HepG2 (cell line): ENCODE measurements at regions not wholly inside any gene's neighbourhood (a gene's known extent, or its start where the extent isn't known, plus 50 kb on each side); places are given as distances from the start of the nearest gene placed in this dataset.

Source experiments
- ATAC-seq: fragments of 200-7000 bp; cut with Tn5 transposase; 3 replicates; pipeline ENCODE4 v1.9.1; 2020; ENCODE audit warnings: mild to moderate bottlenecking, moderate library complexity
- BruUV-seq: library from RNA; stranded (reverse); fragments of 400-500 nt; replicated peaks from 2 replicates; lab custom pipeline; 2021; lab: Mats Ljungman, UMichigan
- CTCF ChIA-PET: fragments of 300-600 bp; formaldehyde crosslinking; extraction: SDS; loops from one replicate; lab custom pipeline; 2021; ENCODE audit warnings: low total read pairs, inconsistent platforms, low intra/inter-chr PET ratio; lab: Yijun Ruan, JAX
- POLR2A ChIA-PET: fragments of 350-600 bp; sonication (Branson Sonifier 250); formaldehyde crosslinking; loops from one replicate; lab custom pipeline; 2020; ENCODE audit warnings: antibody characterized with exemption, inconsistent platforms; lab: Yijun Ruan, JAX
- DNase-seq: peaks from one replicate; pipeline ENCODE4 v3.0.0-alpha.2; 2015; ENCODE audit warnings: low spot score
- FAIRE-seq: peaks from 3 replicates; lab custom pipeline; 2011; peaks lifted over from hg19 to GRCh38; lab: Jason Lieb, UNC
- H2AFZ ChIP-seq: one replicate; pipeline ENCODE4 v1.6.1; 2011; ENCODE audit warnings: low read length, inconsistent platforms
- H3K27ac ChIP-seq: fragments of 300-600 bp; 3 replicates; pipeline ENCODE4 v1.8.0; 2011; ENCODE audit warnings: mixed run types, mild to moderate bottlenecking, mixed read lengths, low read length, inconsistent platforms; ENCODE audit not compliant: insufficient read depth; ENCODE audit errors: extremely low read length
- H3K27me3 ChIP-seq, 2 experiments: fragments of 200-600 bp in 1 of 2; 2 replicates in 1 of 2; 3 replicates in 1 of 2; pipeline versions ENCODE4 v1.6.0 to v1.8.0; 2011; ENCODE audit warnings: low read length in 2 of 2, mild to moderate bottlenecking in 2 of 2, moderate library complexity in 2 of 2, inconsistent platforms in 1 of 2; ENCODE audit not compliant: insufficient read depth in 2 of 2, control insufficient read depth in 1 of 2
- H3K36me3 ChIP-seq, 2 experiments: fragments of 200-600 bp in 1 of 2; replicated peaks in 1 of 2; 2 replicates in 1 of 2; 3 replicates in 1 of 2; pipeline versions ENCODE4 v1.5.1 to v1.8.0; 2011; ENCODE audit warnings: low read length in 2 of 2, inconsistent platforms in 1 of 2; ENCODE audit not compliant: insufficient read depth in 2 of 2, control insufficient read depth in 1 of 2
- H3K4me1 ChIP-seq: 2 replicates; pipeline ENCODE4 v1.5.1; 2012; ENCODE audit warnings: low read length, inconsistent platforms; ENCODE audit not compliant: insufficient read depth
- H3K4me2 ChIP-seq: 2 replicates; pipeline ENCODE4 v1.6.0; 2011; ENCODE audit warnings: low read depth, low read length, inconsistent platforms
- H3K4me3 ChIP-seq, 3 experiments: fragments of 200-600 bp in 1 of 3; sonication (generic), shearing (Covaris generic) in 1 of 3; replicated peaks in 1 of 3; 2 replicates each; pipeline ENCODE4 v1.5.1; 2011 to 2016; ENCODE audit warnings: low read length in 3 of 3, inconsistent platforms in 2 of 3, low read depth in 2 of 3, mild to moderate bottlenecking in 2 of 3, control low read depth in 1 of 3, mixed read lengths in 1 of 3; ENCODE audit not compliant: insufficient read depth in 1 of 3
- H3K79me2 ChIP-seq: one replicate; pipeline ENCODE4 v1.6.1; 2011; ENCODE audit warnings: low read length, inconsistent platforms; ENCODE audit not compliant: insufficient read depth
- H3K9ac ChIP-seq: 2 replicates; pipeline ENCODE4 v1.6.0; 2011; ENCODE audit warnings: mild to moderate bottlenecking, low read depth, low read length, inconsistent platforms; ENCODE audit not compliant: insufficient read depth
- H3K9me3 ChIP-seq: 2 replicates; pipeline ENCODE4 v1.5.1; 2012; ENCODE audit warnings: mild to moderate bottlenecking, low read length
- H4K20me1 ChIP-seq: 2 replicates; pipeline ENCODE4 v1.6.0; 2011; ENCODE audit warnings: inconsistent platforms, mild to moderate bottlenecking, low read length, moderate library complexity; ENCODE audit not compliant: insufficient read depth
- ATF1 ChIP-seq: IDR thresholded peaks from 2 replicates; pipeline ENCODE4 v1.6.1; 2016; ENCODE audit warnings: mild to moderate bottlenecking, control low read depth
- ATF3 ChIP-seq: sonication (generic); formaldehyde crosslinking; IDR thresholded peaks from 2 replicates; pipeline ENCODE4 v1.4.0; 2020; ENCODE audit warnings: missing genetic modification reagents
- HIVEP1 ChIP-seq: sonication (generic); formaldehyde crosslinking; IDR thresholded peaks from 2 replicates; pipeline ENCODE4 v1.4.0; 2020; ENCODE audit warnings: mild to moderate bottlenecking, missing genetic modification reagents
- SATB2 ChIP-seq: sonication (generic); formaldehyde crosslinking; IDR thresholded peaks from 2 replicates; pipeline ENCODE4 v1.5.0; 2020; ENCODE audit warnings: missing genetic modification reagents
- THAP7 ChIP-seq: sonication (generic); formaldehyde crosslinking; IDR thresholded peaks from 2 replicates; pipeline ENCODE4 v1.8.1; 2023; ENCODE audit warnings: mild to moderate bottlenecking, missing genetic modification reagents
- ZFYVE20 ChIP-seq: sonication (generic); formaldehyde crosslinking; IDR thresholded peaks from 2 replicates; pipeline ENCODE4 v1.8.0; 2023; ENCODE audit warnings: low read depth, mild to moderate bottlenecking, moderate library complexity, missing genetic modification reagents, borderline replicate concordance
- ZNF264 ChIP-seq: sonication (generic); formaldehyde crosslinking; IDR thresholded peaks from 2 replicates; pipeline ENCODE4 v1.4.0; 2020; ENCODE audit warnings: missing genetic modification reagents
- ZNF274 ChIP-seq: sonication (generic); formaldehyde crosslinking; IDR thresholded peaks from 2 replicates; pipeline ENCODE4 v1.5.1; 2020; ENCODE audit warnings: mild to moderate bottlenecking, missing genetic modification reagents
- ZNF280D ChIP-seq: sonication (generic); formaldehyde crosslinking; IDR thresholded peaks from 2 replicates; pipeline ENCODE4 v1.5.1; 2020; ENCODE audit warnings: mild to moderate bottlenecking, missing genetic modification reagents
- ZNF547 ChIP-seq: sonication (generic); formaldehyde crosslinking; IDR thresholded peaks from 2 replicates; pipeline ENCODE4 v1.5.1; 2020; ENCODE audit warnings: mild to moderate bottlenecking, missing genetic modification reagents
- ZNF564 ChIP-seq: sonication (generic); formaldehyde crosslinking; IDR thresholded peaks from 2 replicates; pipeline ENCODE4 v1.8.1; 2023; ENCODE audit warnings: mild to moderate bottlenecking, missing genetic modification reagents
- ZNF589 ChIP-seq: sonication (generic); formaldehyde crosslinking; conservative IDR thresholded peaks from 2 replicates; pipeline ENCODE4 v1.8.0; 2022; ENCODE audit warnings: mild to moderate bottlenecking, moderate library complexity, missing genetic modification reagents
- whole genome bisulfite sequencing: methylation state at CpG from one replicate; pipeline ENCODE4 v1.1.6; 2017; ENCODE audit warnings: low lambda C conversion rate; 5-methylcytosine and 5-hydroxymethylcytosine counted together
- in situ Hi-C: cut with HindIII; loops from 2 replicates; pipeline ENCODE4 v1.10.0; 2017; ENCODE audit warnings: low pct_unique_long_range_greater_than_20kb; ENCODE audit not compliant: extremely low pct_ligation_motif_present
- intact Hi-C: fragments of 100-400 bp; cut with micrococcal nuclease; formaldehyde crosslinking; loops from one replicate; pipeline ENCODE4 v1.10.0; 2022; ENCODE audit not compliant: unreplicated experiment
- TF ChIP-seq, protein P1 (sequence below): IDR thresholded peaks from 2 replicates; pipeline ENCODE4 v1.6.1; 2016; ENCODE audit warnings: mild to moderate bottlenecking, missing biosample characterization, missing genetic modification reagents
- TF ChIP-seq, protein P2 (sequence below): sonication (generic); formaldehyde crosslinking; IDR thresholded peaks from 2 replicates; pipeline ENCODE4 v1.8.1; 2023; ENCODE audit warnings: missing genetic modification reagents, inconsistent platforms, borderline replicate concordance
- TF ChIP-seq, protein P3 (sequence below), 2 experiments: sonication (generic) in 1 of 2; formaldehyde crosslinking in 1 of 2; IDR thresholded peaks; 2 replicates each; pipeline versions ENCODE4 v1.5.1 to v1.6.1; 2011 to 2020; ENCODE audit warnings: borderline replicate concordance in 1 of 2, low read depth in 1 of 2, low read length in 1 of 2, mild to moderate bottlenecking in 1 of 2, missing genetic modification reagents in 1 of 2, moderate library complexity in 1 of 2

DNA sequence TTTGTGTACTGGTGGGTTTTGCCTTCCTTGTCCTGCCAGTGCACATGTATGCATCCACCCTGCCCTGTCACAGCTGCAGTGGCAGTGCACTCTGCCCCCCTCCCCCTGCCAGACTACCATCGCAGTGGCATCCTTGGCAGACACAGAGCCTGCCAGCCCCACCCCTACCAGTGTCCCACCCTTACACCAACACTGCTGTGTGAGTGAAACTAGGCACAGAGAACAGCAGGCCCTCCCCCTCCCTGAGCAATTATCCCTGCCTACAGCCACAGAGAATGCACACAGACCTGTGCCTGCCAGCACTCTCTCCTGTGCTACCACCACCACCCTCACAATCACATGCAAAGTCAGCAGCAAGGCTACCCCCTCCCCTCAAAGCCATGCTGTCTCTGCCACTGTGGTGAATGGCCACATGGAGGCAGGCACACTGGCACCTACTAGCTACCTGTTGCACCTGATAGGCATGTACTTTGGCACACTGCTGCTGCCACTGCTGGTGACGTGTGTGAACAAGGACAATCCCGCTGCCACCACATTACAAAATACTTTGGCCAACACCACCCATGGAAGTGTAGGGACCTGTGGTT lies 239.8 kb downstream of the CALCRL start (continued):
- TF ChIP-seq ZNF264 (CRISPR knock-in tag), result no peak

GRCh38 chr2:187207126-187207525 lies 240.9 kb downstream of the CALCRL start:
- DNase-seq (no peak), FAIRE-seq (no peak), ATAC-seq (no peak)
- Histone ChIP-seq H3K9ac (no peak overlapping the region), H3K79me2 (no peaks in the 10 kb centered on the region), H4K20me1 (no peaks in the 10 kb centered on the region), H3K9me3 (no peaks in the 10 kb centered on the region), H3K4me2 (no peak overlapping the region), H2AFZ (no peak overlapping the region), H3K4me3 (no peak overlapping the region), H3K4me1 (no peaks in the 10 kb centered on the region), H3K27ac (no peak overlapping the region), H3K27me3 (no peaks in the 10 kb centered on the region), H3K36me3 (no peaks in the 10 kb centered on the region)
- ChIA-PET POLR2A (no interaction called here), CTCF (no interaction called here)
- intact Hi-C loops, result no loop called here
- BruUV-seq, result no TSS peak
- in situ Hi-C loops, result no loop called here
- WGBS, result 2% methylated on average over 2 of the region's 2 CpGs
- no peak for TF ChIP-seq THAP7 (CRISPR knock-in tag)
- TF ChIP-seq SATB2, result no peak
- TF ChIP-seq ZNF274 (CRISPR knock-in tag), result no peak
- no peak for TF ChIP-seq ZNF280D
- TF ChIP-seq, protein P1, sequence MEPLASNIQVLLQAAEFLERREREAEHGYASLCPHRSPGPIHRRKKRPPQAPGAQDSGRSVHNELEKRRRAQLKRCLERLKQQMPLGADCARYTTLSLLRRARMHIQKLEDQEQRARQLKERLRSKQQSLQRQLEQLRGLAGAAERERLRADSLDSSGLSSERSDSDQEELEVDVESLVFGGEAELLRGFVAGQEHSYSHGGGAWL, result no peak
- TF ChIP-seq, protein P2, sequence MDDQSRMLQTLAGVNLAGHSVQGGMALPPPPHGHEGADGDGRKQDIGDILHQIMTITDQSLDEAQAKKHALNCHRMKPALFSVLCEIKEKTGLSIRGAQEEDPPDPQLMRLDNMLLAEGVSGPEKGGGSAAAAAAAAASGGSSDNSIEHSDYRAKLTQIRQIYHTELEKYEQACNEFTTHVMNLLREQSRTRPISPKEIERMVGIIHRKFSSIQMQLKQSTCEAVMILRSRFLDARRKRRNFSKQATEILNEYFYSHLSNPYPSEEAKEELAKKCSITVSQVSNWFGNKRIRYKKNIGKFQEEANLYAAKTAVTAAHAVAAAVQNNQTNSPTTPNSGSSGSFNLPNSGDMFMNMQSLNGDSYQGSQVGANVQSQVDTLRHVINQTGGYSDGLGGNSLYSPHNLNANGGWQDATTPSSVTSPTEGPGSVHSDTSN (CRISPR knock-in tag), result no peak
- TF ChIP-seq HIVEP1, result no peak
- TF ChIP-seq ZFYVE20 (CRISPR knock-in tag), result no peak
- TF ChIP-seq ZNF547 (CRISPR knock-in tag), result no peak
- no peak for TF ChIP-seq ATF1 (CRISPR knock-in tag)
- no peak for TF ChIP-seq ATF3
- no peak for TF ChIP-seq ZNF589 (CRISPR knock-in tag)
- TF ChIP-seq, protein P3, sequence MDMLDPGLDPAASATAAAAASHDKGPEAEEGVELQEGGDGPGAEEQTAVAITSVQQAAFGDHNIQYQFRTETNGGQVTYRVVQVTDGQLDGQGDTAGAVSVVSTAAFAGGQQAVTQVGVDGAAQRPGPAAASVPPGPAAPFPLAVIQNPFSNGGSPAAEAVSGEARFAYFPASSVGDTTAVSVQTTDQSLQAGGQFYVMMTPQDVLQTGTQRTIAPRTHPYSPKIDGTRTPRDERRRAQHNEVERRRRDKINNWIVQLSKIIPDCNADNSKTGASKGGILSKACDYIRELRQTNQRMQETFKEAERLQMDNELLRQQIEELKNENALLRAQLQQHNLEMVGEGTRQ (IDR thresholded peaks at IDR 0.05; ENCODE audit: low read depth, low read length), result no peak
- TF ChIP-seq, protein P3 (CRISPR knock-in tag; IDR thresholded peaks at IDR 0.05; ENCODE audit: borderline replicate concordance), result no peak
- TF ChIP-seq ZNF264 (CRISPR knock-in tag), result no peak
- TF ChIP-seq ZNF564, result no peak
